Posterior vena cava (tissue), 2 donors: ENCODE measurements at regions not wholly inside any gene's neighbourhood (a gene's known extent, or its start where the extent isn't known, plus 50 kb on each side); places are given as distances from the start of the nearest gene placed in this dataset.

Source experiments
- DNase-seq: peaks from one replicate; pipeline ENCODE4 v3.0.0-alpha.2; 2020; ENCODE audit warnings: low spot score
- intact Hi-C, 2 donors: fragments of 100-400 bp; cut with DNase I; formaldehyde crosslinking; loops; one replicate each; pipeline versions ENCODE4 v1.14.1 to v1.14.2; 2022 to 2023
- donor health status: DM: yes; HTN: yes; CAD: no.
- donor health status: DM: yes; HTN: yes; CAD: no.

- no peak for DNase-seq
- intact Hi-C loops, result no loop called here
Observed at GRCh38 chr7:12870219-12870618, 182.8 kb downstream of the ARL4A start.

GRCh38 chr7:12872487-12872886 is 185.1 kb downstream of the ARL4A start:
- intact Hi-C loops, result no loop called here
- DNase-seq, result no peak

- DNase-seq, result no peak
- intact Hi-C loops, result no loop called here
Observed at GRCh38 chr7:12873571-12873970, 186.1 kb downstream of the ARL4A start.

DNA sequence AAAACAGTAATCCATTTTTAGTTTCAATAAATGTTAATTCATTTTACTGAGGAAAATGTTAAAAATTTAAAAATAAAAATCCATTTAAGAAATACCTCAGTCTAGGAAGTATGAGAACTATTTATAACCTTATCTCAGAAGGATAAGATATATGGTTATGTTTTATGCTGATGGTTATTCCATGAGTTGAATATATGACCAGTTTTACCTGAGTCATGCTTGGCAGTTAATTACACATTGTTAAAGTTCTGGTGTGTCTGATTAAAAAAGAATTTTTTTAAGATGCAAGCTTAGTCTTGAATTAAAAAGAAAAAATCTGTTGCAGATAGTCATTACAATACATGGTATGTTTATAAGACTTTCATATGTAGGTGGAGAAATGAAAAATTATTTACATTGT is 191.7 kb downstream of the ARL4A start:
- intact Hi-C loops, result no loop called here

GRCh38 chr7:12881712-12882111 is 194.3 kb downstream of the ARL4A start:
- intact Hi-C loops, result no loop called here
- DNase-seq, result no peak

More for the DNA sequence above, 191.7 kb downstream of the ARL4A start:
- no peak for DNase-seq

DNA sequence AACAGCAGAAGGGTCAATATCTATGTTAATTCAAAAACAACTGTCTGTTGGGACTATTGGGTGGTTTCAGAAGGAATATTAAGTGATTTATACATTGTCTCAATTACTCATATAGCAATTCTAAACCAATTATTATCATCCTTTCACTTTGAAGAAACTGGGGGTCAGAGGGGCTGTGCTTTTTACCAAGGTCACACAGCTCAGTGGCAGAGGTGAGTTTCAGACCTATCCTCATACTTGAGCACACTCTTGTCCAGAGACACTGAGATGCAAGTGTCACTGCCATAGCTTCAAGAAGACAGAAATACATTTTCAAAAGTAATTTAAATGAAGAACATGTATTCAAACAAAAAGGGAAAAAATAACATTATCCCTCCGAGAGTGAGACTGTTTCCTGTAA is 195.3 kb downstream of the ARL4A start:
- intact Hi-C loops, result no loop called here

GRCh38 chr7:12884033-12884432 is 196.6 kb downstream of the ARL4A start:
- no peak for DNase-seq
- intact Hi-C loops, result no loop called here

More for the DNA sequence above, 195.3 kb downstream of the ARL4A start:
- DNase-seq, result no peak

GRCh38 chr7:12884856-12885440 is 197.5 kb downstream of the ARL4A start:
- intact Hi-C loops, result no loop called here
- DNase-seq, result no peak

GRCh38 chr7:12888717-12889116 is 201.3 kb downstream of the ARL4A start:
- no peak for DNase-seq
- intact Hi-C loops, result no loop called here

DNA sequence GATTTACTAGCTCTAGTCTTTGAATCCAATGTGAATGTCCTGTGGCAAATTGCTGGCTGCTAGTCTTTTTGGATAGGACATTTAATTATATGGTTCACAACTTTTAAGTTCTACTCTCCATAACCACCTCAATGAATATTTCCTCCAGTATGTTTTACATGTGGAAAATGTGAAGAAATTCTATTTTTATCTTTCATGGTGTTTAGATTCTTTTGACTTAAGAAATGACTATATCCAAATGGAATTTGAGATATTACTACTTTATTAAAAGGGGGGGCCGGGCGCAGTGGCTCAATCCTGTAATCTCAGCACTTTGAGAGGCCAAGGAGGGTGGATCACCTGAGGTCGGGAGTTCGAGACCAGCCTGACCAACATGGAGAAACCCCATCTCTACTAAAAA is 202.0 kb downstream of the ARL4A start:
- intact Hi-C loops, result no loop called here
- DNase-seq, result no peak

DNA sequence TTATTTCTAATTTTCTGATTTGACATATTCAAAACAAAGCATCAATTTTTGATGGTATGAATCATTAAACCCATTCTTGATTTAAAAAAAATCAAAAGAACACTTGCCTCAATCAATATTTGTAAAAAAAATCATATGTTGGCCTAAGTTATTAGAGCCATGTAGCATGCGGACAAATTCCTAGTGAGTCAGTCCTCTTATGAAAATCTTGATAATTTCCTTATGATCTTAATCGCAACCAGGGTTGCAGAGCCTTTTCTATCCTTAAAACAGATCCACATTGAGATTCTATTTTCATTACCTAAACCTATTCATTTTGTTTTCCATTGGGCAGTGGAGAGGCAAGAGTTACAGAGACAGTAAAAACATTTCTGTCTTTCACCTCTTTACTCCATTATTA is 203.2 kb downstream of the ARL4A start:
- DNase-seq, result no peak
- intact Hi-C loops, result no loop called here

- DNase-seq, result no peak
- intact Hi-C loops, result no loop called here
Observed at GRCh38 chr7:12893292-12893691, 205.9 kb downstream of the ARL4A start.

- intact Hi-C loops, result no loop called here
- no peak for DNase-seq
Observed at GRCh38 chr7:12895296-12895695, 207.9 kb downstream of the ARL4A start.

GRCh38 chr7:12896316-12896715 is 208.9 kb downstream of the ARL4A start:
- DNase-seq, result no peak
- intact Hi-C loops, result no loop called here

DNA sequence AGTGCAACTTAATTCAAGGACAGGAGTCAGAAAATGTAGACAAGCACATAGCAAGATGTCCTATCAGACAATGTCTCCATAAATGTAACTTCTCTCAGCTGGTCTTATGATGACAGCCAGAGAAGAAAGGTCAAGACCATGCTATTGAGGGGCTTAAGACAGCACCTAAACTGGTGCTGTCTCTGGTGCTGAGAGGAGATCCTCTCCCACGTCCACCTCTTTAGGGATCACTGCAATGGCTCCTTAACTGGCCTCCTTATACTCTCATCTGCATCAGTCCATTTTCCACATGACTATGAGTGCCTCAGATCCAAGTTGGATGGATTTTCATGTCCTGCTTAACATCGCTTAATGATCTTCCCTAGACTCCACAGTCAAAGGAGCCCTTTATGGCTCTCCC is 210.6 kb downstream of the ARL4A start:
- DNase-seq, result no peak
- intact Hi-C loops, result no loop called here

GRCh38 chr7:12898620-12899019 is 211.2 kb downstream of the ARL4A start:
- intact Hi-C loops, result no loop called here
- no peak for DNase-seq

DNA sequence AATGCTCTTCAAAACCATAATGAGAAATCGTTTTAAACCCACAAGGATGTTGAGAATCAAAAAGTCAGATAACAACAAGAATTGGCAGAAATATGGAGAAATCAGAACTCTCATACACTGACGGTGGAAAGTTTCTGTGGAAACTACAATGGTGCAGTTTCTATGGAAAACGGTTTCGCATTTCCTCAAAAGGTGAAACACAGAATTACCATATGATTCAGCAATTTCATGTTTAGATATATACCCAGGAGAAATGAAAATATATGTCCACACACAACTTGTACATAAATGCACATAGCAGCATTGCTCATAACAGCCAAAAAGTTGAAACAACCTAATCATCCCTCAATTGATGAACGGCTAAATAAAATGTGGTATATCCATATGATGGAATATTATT is 218.2 kb downstream of the ARL4A start:
- intact Hi-C loops, result loop anchor here in 1 of 2 donors (2.0 kb wide), 1 partner anchor 41 kb away; no protein-coding TSS in a partner anchor
- no peak for DNase-seq

GRCh38 chr7:12907774-12908173 is 220.3 kb downstream of the ARL4A start:
- intact Hi-C loops, result no loop called here

GRCh38 chr7:12909483-12909882 is 222.1 kb downstream of the ARL4A start:
- intact Hi-C loops, result no loop called here
- DNase-seq, result no peak

More at GRCh38 chr7:12907774-12908173, 220.3 kb downstream of the ARL4A start:
- no peak for DNase-seq

GRCh38 chr7:12911053-12911452 is 223.6 kb downstream of the ARL4A start:
- intact Hi-C loops, result no loop called here
- DNase-seq, result no peak

GRCh38 chr7:12913002-12913401 is 225.6 kb downstream of the ARL4A start:
- intact Hi-C loops, result no loop called here
- no peak for DNase-seq

- no peak for DNase-seq
- intact Hi-C loops, result no loop called here
Observed at GRCh38 chr7:12917801-12918200, 230.4 kb downstream of the ARL4A start.
